Fibroblast of the conjunctiva (primary cell): ENCODE measurements at regions not wholly inside any gene's neighbourhood (a gene's known extent, or its start where the extent isn't known, plus 50 kb on each side); places are given as distances from the start of the nearest gene placed in this dataset.

Experiments used
- DNase-seq: peaks from one replicate; pipeline ENCODE4 v3.0.0-alpha.2; 2010; ENCODE audit warnings: low read depth

DNA sequence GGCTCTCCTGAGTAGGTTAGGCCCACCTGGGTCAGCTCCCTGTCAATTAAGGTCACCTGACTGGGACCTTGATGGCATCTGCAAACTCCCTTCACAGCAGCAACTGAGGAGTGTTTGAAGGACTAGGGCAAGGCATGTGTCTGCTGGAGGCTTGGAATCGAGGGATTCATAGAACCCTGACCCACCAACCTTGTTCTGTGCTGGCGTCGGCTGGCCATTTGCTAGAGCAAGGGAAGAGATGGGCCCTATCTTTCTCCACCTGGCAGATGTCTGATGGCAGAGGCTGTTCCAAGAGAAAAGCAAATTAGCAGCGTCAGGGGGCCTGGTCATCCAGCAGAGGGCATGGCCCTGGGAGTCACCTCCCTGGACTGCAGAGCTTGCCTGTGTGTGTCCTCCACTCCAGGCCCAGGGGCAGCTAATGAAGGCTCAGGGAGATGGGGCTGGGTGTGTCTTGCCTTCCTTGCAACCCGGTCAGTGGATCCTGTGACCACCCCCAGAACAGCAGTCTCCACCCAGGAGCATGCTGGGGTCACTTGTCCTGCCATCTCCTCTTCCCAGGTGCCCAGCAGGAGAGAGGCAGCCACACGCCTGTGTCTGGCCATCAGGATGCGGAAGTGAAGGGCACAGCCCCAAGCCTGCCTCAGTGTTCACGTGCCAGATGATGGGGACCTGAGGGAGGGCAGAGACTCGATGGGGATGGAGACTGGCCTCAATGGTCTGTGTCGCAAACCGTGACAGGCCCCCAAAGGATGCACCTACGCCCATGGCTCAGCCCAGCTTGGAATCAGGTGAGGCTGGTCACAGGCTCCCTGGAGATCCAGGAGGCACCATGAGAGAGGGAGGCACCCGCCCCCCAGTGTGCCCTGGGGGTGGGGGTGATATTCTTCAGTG lies 53.9 kb downstream of the BARX1 start:
- no peak for DNase-seq

DNA sequence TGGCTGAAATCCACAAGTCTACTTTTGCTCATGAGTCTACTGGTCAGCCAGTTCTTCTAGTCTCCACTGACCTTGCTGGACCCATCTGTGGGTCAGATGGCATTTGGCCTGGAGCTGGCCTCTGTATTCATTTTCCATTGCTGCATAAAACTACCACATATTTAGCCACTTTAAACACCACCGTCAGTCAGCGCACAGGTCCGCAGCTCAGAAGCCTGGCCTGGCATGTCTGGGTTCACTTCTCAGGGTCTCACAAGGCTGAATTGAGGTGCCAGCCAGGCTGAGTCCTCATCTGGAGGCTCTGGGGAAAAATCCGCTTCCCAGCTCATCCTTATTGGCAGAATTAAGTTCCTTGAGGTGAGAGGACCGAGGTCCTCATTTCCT lies 54.7 kb downstream of the BARX1 start:
- no peak for DNase-seq

DNA sequence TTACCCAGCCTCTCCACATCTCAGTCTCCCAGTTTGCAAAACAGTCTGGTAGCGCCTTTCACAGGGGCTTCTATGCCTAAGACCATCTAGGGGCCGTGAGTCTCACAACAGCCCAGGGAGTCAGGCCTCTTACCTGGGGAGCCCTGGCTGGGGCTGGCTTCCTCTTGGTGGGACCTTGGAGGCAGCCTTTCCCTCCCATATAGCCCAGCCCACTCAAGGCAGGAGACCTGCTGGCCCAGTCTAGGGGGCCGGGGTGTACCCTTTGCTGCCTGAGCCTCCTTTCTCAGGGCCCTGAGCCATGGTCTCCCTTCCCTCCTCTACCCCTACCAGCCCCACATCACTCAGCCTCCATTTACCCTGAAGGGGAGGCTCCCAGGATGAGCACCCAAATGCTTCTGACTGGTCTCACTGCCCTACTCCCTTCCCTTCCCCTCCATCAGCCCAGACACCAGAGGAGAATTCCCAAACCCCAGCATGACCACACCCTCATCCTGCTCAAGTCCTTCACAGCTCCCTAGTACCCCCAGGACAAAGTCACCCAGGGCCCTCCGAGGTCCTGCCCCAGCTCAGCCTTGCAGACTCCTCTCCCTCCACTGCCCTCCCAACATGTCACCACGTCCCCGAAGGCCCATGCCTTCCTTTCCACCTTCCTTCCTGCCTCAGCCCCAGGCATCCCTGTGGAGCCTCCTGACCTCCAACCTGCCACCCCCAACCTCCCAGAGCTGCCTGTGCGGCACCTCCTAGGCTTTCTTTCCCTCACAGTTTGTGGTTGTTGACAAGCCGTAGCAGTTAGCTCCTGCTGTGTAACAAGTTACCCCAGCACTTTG lies 55.3 kb downstream of the BARX1 start:
- no peak for DNase-seq

DNA sequence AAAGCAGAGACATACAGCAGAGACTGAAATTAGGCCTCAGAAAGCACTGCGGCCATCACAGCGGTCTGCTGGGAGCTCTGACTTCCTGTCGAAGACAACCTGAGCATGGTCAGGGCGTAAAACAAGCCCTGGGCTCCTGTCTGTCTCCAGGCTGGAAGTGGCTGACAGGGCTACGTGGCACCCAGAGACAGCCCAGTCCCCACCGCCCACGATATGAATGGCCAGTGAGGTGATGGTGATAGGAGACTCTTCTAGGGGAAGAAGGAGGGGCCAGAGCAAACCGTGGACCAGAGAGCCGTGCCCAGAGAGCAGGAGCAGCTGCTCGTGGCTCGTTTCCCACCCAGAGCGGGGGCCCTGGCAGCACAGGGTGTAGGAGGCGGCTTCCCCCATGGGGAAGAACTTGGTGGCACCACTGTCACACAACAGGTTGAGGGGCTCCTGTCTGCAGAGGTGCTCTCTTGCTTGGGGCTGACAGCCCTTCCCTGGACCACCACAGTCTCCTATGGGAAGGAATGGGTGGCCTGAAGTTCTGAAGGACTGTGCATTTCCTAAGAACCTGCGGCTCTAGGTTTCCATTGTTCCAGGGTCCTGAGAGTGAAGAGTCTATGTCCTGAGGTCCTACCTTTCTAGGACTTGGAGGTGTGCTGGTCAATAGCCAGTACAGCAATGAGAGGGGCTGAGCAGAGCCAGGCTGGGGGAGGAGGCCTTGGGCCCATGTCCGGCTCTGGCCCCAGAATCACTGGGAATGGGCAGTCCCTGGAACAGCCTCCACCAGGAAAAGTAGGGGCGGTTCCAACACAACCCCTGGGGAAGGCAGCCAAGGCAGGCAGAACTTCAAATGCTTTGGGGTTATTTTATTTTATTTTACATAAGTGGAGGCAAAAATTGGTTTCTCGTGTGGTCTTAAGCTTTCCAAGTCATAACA lies 56.4 kb downstream of the BARX1 start:
- DNase-seq, result no peak

DNA sequence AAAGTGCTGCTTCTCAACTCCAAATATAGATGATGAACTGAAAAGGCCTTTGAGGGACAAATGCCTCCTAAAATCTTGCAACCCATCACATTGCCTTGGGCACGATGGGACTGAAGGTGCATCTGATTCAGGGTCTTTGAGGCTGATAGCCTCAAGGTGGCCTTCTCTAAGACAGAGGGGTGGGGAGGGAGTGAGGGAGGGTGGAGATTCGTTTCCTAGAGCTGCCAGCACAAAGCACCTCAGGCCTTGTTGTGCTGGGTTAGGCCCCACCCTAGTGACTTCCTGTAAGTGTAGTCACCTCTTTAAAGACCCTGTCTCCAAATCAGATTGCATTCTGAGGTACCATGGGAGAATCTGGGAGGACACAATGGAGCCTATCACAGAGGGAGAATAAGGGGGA lies 57.1 kb downstream of the BARX1 start:
- no peak for DNase-seq

DNA sequence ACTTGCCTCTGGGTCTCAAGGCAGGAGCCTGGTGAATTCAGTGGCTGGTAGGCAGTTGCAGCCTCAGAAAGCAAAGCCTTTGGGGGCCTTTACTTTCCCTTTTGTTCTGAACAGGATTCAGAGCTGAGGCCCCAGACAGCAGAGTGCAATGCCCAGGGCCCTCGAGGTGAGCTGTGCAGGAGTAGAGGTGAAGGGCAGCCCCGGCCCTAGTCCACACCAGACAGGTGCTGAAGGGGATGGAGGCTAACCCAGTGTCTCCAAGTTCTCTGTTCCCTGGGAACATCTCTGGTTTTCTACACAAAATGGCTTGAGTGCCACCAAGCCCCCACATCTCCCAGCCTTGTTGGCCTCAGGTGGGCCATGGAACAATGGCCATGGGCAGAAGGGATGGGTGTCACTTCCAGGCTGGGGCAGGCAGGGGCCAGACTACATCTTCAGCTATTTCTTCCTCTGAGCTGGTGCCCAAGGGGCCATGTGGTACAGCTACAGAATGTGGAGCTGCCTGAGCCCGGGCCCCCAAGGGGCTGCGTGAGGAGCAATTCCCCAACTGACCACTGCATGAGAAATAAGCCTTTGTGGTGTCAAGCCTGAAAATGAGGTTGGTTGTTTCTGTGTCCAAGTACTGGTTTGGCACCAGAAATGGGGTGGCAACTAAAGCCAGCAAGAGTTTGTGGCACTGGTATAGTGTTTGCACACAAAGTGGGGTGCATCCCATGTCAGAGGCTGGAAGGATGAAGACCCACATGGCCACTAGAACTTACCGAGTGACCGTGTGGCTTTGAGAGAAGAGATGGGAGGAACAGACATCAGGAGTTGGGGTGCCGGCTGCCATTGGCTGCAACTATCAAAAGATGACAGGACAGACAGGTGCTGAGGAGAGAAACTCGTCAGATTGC lies 57.8 kb downstream of the BARX1 start:
- DNase-seq, result no peak

DNA sequence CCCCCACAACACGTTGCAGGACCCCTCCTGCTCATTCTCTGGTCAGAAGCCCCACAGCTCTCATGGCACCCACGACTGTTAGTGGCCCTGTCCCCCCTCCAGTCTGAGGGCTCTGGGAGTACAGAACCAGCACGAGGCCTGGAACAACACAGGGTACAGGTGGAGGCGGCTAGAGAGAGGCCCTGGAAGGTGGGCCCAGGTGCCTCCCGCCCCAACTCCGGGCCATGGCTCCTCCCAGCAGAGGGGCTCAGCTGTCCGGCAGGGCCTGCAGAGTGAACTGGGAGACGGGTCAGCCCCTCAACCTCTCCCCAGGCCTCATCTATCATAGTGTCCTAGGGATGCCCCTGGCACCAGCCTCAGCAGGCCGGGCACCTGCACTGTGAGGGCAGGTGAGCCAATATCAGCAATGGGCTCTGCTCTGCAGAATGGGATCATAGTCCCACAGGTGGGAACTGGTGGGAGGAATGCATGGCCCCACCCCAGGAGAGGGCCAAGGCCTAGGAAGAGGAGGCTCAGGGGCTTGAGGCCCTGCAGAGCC lies 58.6 kb downstream of the BARX1 start:
- no peak for DNase-seq

DNA sequence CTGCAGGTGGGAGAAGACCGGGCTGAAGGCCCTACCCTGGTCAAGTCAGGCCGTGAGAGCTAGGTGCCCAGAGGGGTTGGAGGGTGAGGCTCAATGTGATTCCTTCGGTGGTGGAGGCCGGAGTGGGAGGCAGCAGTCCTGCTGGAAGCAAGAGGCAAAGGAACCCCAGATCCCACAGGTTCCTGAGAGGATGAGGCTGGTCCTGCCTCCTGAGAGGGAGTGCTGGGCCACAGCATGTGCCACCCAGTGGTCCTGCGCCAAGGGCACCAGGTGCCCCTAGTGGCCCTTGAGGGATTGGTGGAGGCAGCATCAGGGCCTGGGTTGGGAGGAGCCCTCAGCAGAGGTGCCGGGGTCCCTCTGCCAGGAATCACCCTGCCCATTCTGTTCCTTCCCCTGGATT lies 59.1 kb downstream of the BARX1 start:
- no peak for DNase-seq

DNA sequence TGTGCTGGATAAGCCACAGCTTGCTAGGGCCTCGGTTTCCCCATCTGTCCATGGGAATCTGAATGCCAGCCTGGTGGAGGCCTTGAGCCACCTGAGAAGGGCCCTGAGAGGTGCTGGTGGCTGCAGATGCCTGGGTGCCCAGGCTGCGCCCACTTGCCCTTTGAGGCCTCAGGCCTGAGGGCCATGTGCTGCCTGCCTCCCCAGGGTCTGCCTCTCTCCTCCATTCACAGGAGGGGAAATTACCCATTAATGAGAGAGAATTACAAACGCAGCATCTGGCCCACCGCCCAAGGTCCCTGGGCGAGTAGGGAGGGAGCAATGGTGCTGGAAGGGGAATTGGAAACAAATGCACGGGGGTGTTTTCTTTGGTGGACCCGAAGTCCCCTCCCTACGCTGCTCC lies 59.6 kb downstream of the BARX1 start:
- no peak for DNase-seq

DNA sequence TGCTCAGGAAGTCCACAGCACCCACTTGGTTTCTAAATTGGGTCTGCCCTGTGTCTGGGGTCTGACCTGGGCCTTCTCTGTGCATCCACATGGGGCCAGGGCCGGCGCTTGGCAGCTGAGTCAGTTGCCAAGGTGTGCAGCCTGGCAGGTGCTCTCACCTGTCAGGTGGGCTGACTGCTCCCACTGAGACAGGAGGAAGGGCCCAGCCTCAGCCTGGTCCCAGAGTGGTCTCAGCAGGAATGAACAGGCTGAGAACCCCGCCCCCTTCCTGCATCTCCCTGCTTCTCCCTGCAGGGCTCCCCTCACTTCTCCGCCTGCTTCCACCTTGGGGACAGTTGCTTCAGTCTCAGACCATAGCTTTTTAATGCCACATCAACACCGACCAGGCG lies 60.5 kb downstream of the BARX1 start:
- DNase-seq, result no peak

DNA sequence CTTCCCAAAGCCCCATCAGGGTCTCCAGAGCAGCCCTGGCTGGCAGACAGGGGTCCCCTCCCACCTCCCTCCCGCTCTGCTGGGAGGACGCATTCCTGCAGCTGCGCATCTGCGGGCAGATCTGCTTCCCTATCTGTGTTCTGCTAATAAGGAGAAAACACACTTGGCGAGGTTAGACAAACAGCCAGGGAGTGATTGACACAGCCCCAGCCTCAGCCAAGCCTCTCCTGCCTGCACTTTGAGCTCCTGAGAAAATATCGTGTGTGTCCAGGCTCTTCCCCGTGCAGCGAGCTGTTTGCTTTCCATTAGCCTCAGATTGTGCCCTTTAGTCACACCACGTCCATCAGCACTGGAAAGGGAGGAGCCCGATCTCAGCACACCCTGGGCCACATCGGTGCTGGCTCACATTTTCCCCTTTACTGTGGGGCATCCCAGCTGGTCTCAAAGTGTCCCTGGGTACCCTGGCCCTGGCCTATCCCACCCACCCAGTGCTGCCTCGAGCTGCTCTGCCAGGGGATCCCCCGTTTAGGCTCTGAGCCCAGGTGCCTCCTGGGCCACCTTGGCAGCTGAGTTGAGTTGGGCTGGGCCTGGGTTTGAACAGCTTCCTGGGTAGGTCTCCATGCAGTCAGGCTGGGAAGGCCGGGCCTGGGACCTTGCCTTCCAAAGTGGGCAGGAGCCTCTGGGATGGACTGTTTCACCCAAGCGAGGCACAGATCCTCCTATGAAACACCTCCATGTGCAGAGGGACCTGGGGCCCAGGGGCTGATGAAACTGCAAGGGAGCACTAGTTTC lies 61.1 kb downstream of the BARX1 start:
- no peak for DNase-seq

DNA sequence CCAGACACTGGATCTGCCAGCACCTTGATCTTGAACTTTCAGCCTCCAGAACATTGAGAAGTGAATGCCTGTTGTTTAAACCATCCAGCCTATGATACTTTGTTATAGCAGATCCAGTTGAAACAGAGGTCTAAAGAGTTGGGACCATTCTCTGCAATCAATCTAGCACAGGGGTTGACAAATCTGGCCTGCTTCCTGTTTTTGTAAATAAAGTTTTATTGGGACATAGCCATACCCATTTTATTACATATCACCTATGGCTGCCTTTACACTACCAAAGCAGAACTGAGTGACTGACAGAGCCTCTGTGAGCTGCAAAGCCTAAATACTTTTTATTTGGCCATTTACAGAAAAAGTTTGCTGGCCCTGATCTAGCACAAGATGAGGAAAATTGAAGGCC lies 62.0 kb downstream of the BARX1 start:
- no peak for DNase-seq

DNA sequence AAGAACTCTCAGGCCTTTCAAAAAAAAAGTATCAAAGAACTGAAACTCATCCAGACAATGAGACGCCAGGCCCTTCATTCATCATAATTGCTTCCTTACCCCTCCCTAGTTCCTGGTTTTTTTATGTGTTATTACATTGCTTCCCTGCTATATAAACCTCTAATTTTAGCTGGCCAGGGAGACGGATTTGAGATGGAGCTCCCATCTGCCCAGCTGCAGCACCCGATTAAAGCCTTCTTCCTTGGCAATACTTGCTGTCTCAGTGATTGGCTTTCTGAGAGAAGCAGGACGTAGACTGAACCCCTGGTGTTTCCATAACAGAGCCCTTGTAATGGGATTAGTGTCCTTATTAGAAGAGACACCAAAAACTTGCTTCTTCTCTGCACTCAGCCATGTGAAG lies 62.4 kb downstream of the BARX1 start:
- no peak for DNase-seq

DNA sequence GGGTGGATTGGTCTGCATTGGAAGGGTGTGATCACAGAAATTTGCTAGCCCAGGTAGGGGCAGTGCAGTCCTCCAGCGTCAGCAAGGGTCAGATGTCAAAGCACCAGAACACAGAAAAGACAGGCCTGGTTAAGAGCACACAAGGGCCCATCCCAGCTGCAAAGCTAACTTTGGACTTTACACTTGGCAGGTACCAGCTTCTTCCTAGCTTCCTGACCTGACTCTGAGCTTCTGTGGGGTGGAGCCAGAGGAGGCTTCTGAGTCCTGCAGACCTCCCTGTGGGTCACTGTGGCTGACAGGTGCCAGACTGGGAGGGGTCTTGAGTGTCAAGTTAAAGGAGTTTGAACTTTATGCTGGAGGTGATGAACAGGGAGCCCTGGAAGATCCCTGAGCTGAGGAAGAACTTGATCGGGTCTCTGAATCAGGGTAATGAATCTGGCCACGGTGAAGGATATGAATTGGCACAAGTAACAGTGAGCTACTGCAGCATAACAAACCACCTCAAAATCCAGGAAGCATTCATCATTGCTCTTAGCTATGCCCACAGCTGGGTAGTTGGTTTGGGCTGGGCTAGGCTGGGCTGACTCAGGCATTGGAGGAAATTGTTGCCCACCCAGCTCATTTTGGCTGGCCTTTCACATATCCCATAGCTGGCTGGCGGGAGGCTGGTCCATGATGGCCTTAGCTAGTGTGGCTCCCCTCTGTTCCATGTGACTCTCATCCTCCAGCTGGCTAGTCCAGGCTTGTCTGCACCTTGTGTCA lies 63.4 kb downstream of the BARX1 start:
- no peak for DNase-seq

DNA sequence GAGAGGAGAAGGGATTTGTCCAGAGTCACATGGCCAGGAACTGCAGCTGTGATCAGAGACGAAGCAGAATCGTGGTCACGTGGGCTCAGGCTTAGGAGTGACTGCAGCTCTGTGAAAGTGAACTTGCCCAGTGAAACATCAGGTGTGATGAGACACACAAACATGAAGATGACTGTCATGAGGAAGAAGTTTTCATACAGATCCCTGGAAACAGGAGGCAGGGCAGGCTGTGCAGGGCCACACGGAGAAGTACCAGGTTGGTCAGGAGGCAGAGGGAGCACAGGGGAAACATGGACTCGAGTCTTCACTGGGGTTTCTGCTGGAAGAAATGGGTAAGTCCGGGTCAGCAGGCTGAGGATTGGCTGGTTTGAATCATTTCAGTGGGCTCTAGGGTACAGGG lies 64.1 kb downstream of the BARX1 start:
- DNase-seq, result no peak

DNA sequence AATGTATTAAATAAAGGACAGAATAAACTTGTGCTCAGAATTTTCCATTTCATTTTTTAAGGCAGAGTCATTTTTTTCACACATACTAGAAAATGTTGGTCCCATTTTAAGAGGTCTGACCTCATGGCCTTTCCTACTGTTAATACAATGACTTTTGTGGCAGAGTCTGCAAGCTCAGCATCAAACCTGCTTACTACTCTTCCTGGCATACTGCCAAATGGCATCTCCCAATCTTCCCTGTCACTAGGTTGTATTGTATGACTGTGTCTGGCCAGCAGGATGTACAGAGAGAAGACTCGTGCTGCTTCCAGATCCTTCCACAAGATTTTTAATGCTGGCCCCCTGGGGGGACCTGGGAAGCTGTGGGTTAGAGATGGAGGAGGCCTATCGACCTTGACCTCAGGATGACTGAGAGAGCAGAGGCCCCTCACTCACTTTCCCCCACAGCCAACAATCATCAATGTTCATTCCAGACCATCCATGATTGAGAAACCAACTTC lies 64.7 kb downstream of the BARX1 start:
- DNase-seq, result no peak

DNA sequence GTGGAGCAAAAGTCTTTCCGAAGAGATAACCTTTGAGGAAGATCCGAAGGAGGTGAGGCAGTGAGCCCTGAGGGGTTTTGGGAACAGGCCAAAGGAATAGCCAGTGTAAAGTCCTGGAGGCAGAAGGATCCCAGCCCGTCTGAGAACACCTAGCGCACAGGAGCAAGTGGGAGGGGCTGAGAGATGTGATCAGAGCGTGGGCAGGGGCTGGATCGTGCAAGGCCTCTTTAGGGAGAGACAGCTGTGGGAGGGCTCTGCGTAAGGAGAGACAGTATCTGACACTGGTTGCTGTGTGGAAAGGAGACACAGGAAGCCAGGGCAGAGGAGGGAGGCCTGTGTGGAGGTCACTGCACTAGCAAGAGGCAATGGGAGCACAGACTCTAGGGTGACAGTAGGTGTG lies 68.2 kb downstream of the BARX1 start:
- DNase-seq, result no peak

DNA sequence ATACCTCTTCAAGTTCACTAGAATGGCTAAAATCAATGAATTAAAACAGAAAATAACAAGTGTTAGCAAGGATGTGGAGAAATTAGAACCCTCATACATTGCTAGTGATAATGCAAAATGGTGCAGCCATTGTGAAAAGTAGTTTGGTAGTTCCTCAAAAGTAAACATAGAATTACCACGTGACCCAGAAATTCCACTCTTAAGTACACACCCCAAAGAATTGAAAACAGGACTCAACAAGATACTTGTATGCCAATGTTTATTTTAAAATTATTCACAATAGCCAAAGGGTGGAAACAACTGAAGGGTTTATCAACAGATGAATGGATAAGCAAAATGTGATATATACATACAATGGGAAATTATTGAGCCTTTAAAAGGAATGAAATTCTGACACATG lies 70.3 kb downstream of the BARX1 start:
- DNase-seq, result no peak
